Daoy (cell line): ENCODE measurements at regions not wholly inside any gene's neighbourhood (a gene's known extent, or its start where the extent isn't known, plus 50 kb on each side); places are given as distances from the start of the nearest gene placed in this dataset.
"Not testable (repeated sequence)": the region's sequence is repeated elsewhere in the genome, so short reads cannot be mapped to it uniquely, and the experiment has no call there.

Experiments
- DNase-seq: peaks from one replicate; pipeline ENCODE4 v3.0.0-alpha.2; 2015; ENCODE audit warnings: low read depth

GRCh38 chr1:56120021-56120420 lies 459.3 kb downstream of the PLPP3 start:
- peak; percentile 59 for DNase-seq

GRCh38 chr1:56118676-56119075 lies 460.7 kb downstream of the PLPP3 start:
- not testable (repeated sequence) for DNase-seq

- no peak for DNase-seq
Measured at GRCh38 chr1:56115701-56116100, 463.7 kb downstream of the PLPP3 start.

- DNase-seq, result no peak
Measured at GRCh38 chr1:56113679-56114078, 465.7 kb downstream of the PLPP3 start.

GRCh38 chr1:56107275-56107638 lies 472.1 kb downstream of the PLPP3 start:
- no peak for DNase-seq

GRCh38 chr1:56106531-56107274 lies 472.7 kb downstream of the PLPP3 start:
- no peak for DNase-seq

- no peak for DNase-seq
Measured at GRCh38 chr1:56105397-56105796, 474.0 kb downstream of the PLPP3 start.

- DNase-seq, result no peak
Measured at GRCh38 chr1:56099766-56100265, 479.5 kb downstream of the PLPP3 start.

GRCh38 chr1:56098946-56099345 lies 480.4 kb downstream of the PLPP3 start:
- no peak for DNase-seq

GRCh38 chr1:56097713-56098112 lies 481.6 kb downstream of the PLPP3 start:
- no peak for DNase-seq

- DNase-seq, result peak; percentile 35
Measured at GRCh38 chr1:56095696-56096665, 483.4 kb downstream of the PLPP3 start.

- no peak for DNase-seq
Measured at GRCh38 chr1:56094168-56094567, 485.2 kb downstream of the PLPP3 start.

GRCh38 chr1:56092684-56093570 lies 486.4 kb downstream of the PLPP3 start:
- DNase-seq, result no peak

GRCh38 chr1:56089826-56090225 lies 489.5 kb downstream of the PLPP3 start:
- DNase-seq, result not testable (repeated sequence)

- no peak for DNase-seq
Measured at GRCh38 chr1:56084246-56084645, 495.1 kb downstream of the PLPP3 start.

- no peak for DNase-seq
Measured at GRCh38 chr1:56081736-56082135, 497.6 kb downstream of the PLPP3 start.

GRCh38 chr1:56081173-56081572 lies 498.2 kb downstream of the PLPP3 start:
- DNase-seq, result peak; percentile 21

- peak; percentile 47 for DNase-seq
Measured at GRCh38 chr1:56080123-56080522, 499.2 kb downstream of the PLPP3 start.

- DNase-seq, result no peak
Measured at GRCh38 chr1:56079391-56079790, 500.0 kb downstream of the PLPP3 start.

GRCh38 chr1:56077206-56077605 lies 502.2 kb downstream of the PLPP3 start:
- DNase-seq, result no peak

GRCh38 chr1:56074007-56074651 lies 505.2 kb downstream of the PLPP3 start:
- no peak for DNase-seq
